ENCODE measurements at regions not wholly inside any gene's neighbourhood (a gene's known extent, or its start where the extent isn't known, plus 50 kb on each side); places are given as distances from the start of the nearest gene placed in this dataset.

- peak; percentile 51 for DNase-seq (ENCODE audit: low spot score)
- intact Hi-C loops (cut with DNase I): no loop called here
Observed at GRCh38 chr11:69924308-69925161, 105.3 kb upstream of the FGF3 start.

GRCh38 chr11:69925366-69926196, 106.4 kb upstream of the FGF3 start:
- DNase-seq (ENCODE audit: low spot score): no peak

GRCh38 chr11:69926376-69927050, 107.3 kb upstream of the FGF3 start:
- intact Hi-C loops (cut with DNase I): no loop called here

More at GRCh38 chr11:69925366-69926196, 106.4 kb upstream of the FGF3 start:
- intact Hi-C loops (cut with DNase I): no loop called here

GRCh38 chr11:69928121-69928520, 108.9 kb upstream of the FGF3 start:
- DNase-seq (ENCODE audit: low spot score): no peak
- intact Hi-C loops (cut with DNase I): no loop called here

More at GRCh38 chr11:69926376-69927050, 107.3 kb upstream of the FGF3 start:
- no peak for DNase-seq (ENCODE audit: low spot score)

- intact Hi-C loops (cut with DNase I): no loop called here
- no peak for DNase-seq (ENCODE audit: low spot score)
Observed at GRCh38 chr11:69928975-69929374, 109.8 kb upstream of the FGF3 start.

GRCh38 chr11:69930081-69931059, 111.2 kb upstream of the FGF3 start:
- intact Hi-C loops (cut with DNase I): no loop called here
- no peak for DNase-seq (ENCODE audit: low spot score)

- DNase-seq (ENCODE audit: low spot score): no peak
- intact Hi-C loops (cut with DNase I): no loop called here
Observed at GRCh38 chr11:69931060-69931910, 112.1 kb upstream of the FGF3 start.

- no peak for DNase-seq (ENCODE audit: low spot score)
- intact Hi-C loops (cut with DNase I): no loop called here
Observed at GRCh38 chr11:69931994-69932910, 113.0 kb upstream of the FGF3 start.

GRCh38 chr11:69934861-69935494, 115.8 kb upstream of the FGF3 start:
- intact Hi-C loops (cut with DNase I): no loop called here
- DNase-seq (ENCODE audit: low spot score): no peak

GRCh38 chr11:69935941-69936505, 116.8 kb upstream of the FGF3 start:
- DNase-seq (ENCODE audit: low spot score): no peak
- intact Hi-C loops (cut with DNase I): no loop called here

- intact Hi-C loops (cut with DNase I): no loop called here
- DNase-seq (ENCODE audit: low spot score): no peak
Observed at GRCh38 chr11:69936771-69937170, 117.6 kb upstream of the FGF3 start.

- DNase-seq (ENCODE audit: low spot score): no peak
- intact Hi-C loops (cut with DNase I): no loop called here
Observed at GRCh38 chr11:69938206-69938605, 119.0 kb upstream of the FGF3 start.

- intact Hi-C loops (cut with DNase I): loop anchor here (5.0 kb wide), 1 partner anchor 143 kb away; no protein-coding TSS in a partner anchor
- DNase-seq (ENCODE audit: low spot score): peak; percentile 87
Observed at GRCh38 chr11:69939551-69940245, 120.5 kb upstream of the FGF3 start.

GRCh38 chr11:69940246-69940610, 121.0 kb upstream of the FGF3 start:
- DNase-seq (ENCODE audit: low spot score): no peak
- intact Hi-C loops (cut with DNase I): loop anchor here (5.0 kb wide), 1 partner anchor 142 kb away; no protein-coding TSS in a partner anchor

GRCh38 chr11:69941546-69942332, 122.5 kb upstream of the FGF3 start:
- no peak for DNase-seq (ENCODE audit: low spot score)
- intact Hi-C loops (cut with DNase I): loop anchor here (5.0 kb wide), 1 partner anchor 141 kb away; no protein-coding TSS in a partner anchor

Measured in cardiac septum (tissue), 1 donor.